Thyroid gland (tissue), 4 donors: ENCODE measurements at regions not wholly inside any gene's neighbourhood (a gene's known extent, or its start where the extent isn't known, plus 50 kb on each side); places are given as distances from the start of the nearest gene placed in this dataset.
A peak's percentile ranks its signal among the peaks of the same experiment; 100 is the strongest.

Experiments used
- CTCF ChIP-seq, 6 experiments: fragments of 200-600 bp in 3 of 6; fragments of 450-650 bp in 3 of 6; sonication (generic) in 3 of 6; IDR thresholded peaks; one replicate each; pipeline ENCODE4 v1.5.1; 2016 to 2019; ENCODE audit warnings: antibody characterized with exemption in 6 of 6, mild to moderate bottlenecking in 2 of 6, inconsistent platforms in 1 of 6, moderate library complexity in 1 of 6
- POLR2A ChIP-seq, 2 donors: fragments of 450-650 bp; IDR thresholded peaks; one replicate each; pipeline ENCODE4 v1.6.1; 2017; ENCODE audit warnings: antibody characterized with exemption in 2 of 2, mild to moderate bottlenecking in 2 of 2, moderate library complexity in 1 of 2

GRCh38 chr12:125533434-125534029 is 468.3 kb downstream of the AACS start:
- TF ChIP-seq POLR2A (IDR thresholded peaks at IDR 0.05), result no peak
- peak in 5 of 6 experiments; percentile 12 to 35 (median 24) for TF ChIP-seq CTCF (IDR thresholded peaks at IDR 0.05)
